GM18502 (cell line): ENCODE measurements at regions not wholly inside any gene's neighbourhood (a gene's known extent, or its start where the extent isn't known, plus 50 kb on each side); places are given as distances from the start of the nearest gene placed in this dataset.
"Not testable (repeated sequence)": the region's sequence is repeated elsewhere in the genome, so short reads cannot be mapped to it uniquely, and the experiment has no call there.

Experiments used
- ATAC-seq: cut with Tn5 transposase; IDR thresholded peaks from one replicate; pipeline ENCODE4 v1.9.1; 2021; ENCODE audit warnings: mild to moderate bottlenecking; ENCODE audit not compliant: unreplicated experiment, poor library complexity

GRCh38 chr20:48124960-48125359 is 339.7 kb upstream of the SULF2 start:
- ATAC-seq = no peak

GRCh38 chr20:48124181-48124782 is 339.0 kb upstream of the SULF2 start:
- no peak for ATAC-seq

GRCh38 chr20:48120120-48120519 is 334.8 kb upstream of the SULF2 start:
- ATAC-seq = no peak

- not testable (repeated sequence) for ATAC-seq
These were observed 334.1 kb upstream of the SULF2 start for GRCh38 chr20:48119389-48119788.

GRCh38 chr20:48115502-48115901 is 330.2 kb upstream of the SULF2 start:
- no peak for ATAC-seq

GRCh38 chr20:48107560-48107959 is 322.3 kb upstream of the SULF2 start:
- no peak for ATAC-seq

GRCh38 chr20:48106428-48106827 is 321.1 kb upstream of the SULF2 start:
- ATAC-seq = no peak

GRCh38 chr20:48105526-48105925 is 320.2 kb upstream of the SULF2 start:
- ATAC-seq = no peak

- ATAC-seq = no peak
These were observed 317.8 kb upstream of the SULF2 start for GRCh38 chr20:48102931-48103660.

- no peak for ATAC-seq
These were observed 317.0 kb upstream of the SULF2 start for GRCh38 chr20:48102076-48102787.

- ATAC-seq = no peak
These were observed 315.2 kb upstream of the SULF2 start for GRCh38 chr20:48100483-48100882.

GRCh38 chr20:48098866-48099265 is 313.6 kb upstream of the SULF2 start:
- no peak for ATAC-seq

- no peak for ATAC-seq
These were observed 312.8 kb upstream of the SULF2 start for GRCh38 chr20:48098099-48098498.

- no peak for ATAC-seq
These were observed 311.9 kb upstream of the SULF2 start for GRCh38 chr20:48096957-48097890.

- no peak for ATAC-seq
These were observed 311.1 kb upstream of the SULF2 start for GRCh38 chr20:48096212-48096875.

GRCh38 chr20:48094944-48095343 is 309.7 kb upstream of the SULF2 start:
- no peak for ATAC-seq

GRCh38 chr20:48094196-48094749 is 309.0 kb upstream of the SULF2 start:
- ATAC-seq = no peak

- ATAC-seq = no peak
These were observed 307.5 kb upstream of the SULF2 start for GRCh38 chr20:48092596-48093280.

GRCh38 chr20:48090784-48091183 is 305.5 kb upstream of the SULF2 start:
- ATAC-seq = no peak
